GM23338 (cell line): ENCODE measurements at regions not wholly inside any gene's neighbourhood (a gene's known extent, or its start where the extent isn't known, plus 50 kb on each side); places are given as distances from the start of the nearest gene placed in this dataset.

Experiments used
- ATAC-seq: fragments of 200-7000 bp; cut with Tn5 transposase; 3 replicates; pipeline ENCODE4 v1.9.1; 2020
- DNase-seq: peaks from one replicate; pipeline ENCODE4 v3.0.0-alpha.2; 2015; ENCODE audit warnings: low spot score
- H2AFZ ChIP-seq: fragments of 200-600 bp; sonication (generic); 2 replicates; pipeline ENCODE4 v1.8.0; 2016; ENCODE audit warnings: antibody characterized with exemption, mild to moderate bottlenecking, moderate library complexity
- H3F3A ChIP-seq: fragments of 200-600 bp; sonication (generic); replicated peaks from 2 replicates; pipeline ENCODE4 v1.8.0; 2017; ENCODE audit warnings: antibody characterized with exemption, mixed run types, low read depth
- H3K27ac ChIP-seq: fragments of 200-600 bp; sonication (generic); 2 replicates; pipeline ENCODE4 v1.6.1; 2016; ENCODE audit warnings: low read depth
- H3K27me3 ChIP-seq: fragments of 200-600 bp; sonication (generic); 2 replicates; pipeline ENCODE4 v1.8.0; 2016; ENCODE audit warnings: mild to moderate bottlenecking, mixed run types, moderate library complexity; ENCODE audit not compliant: insufficient read depth
- H3K36me3 ChIP-seq: fragments of 200-600 bp; sonication (generic); 2 replicates; pipeline ENCODE4 v1.8.0; 2016; ENCODE audit warnings: mild to moderate bottlenecking; ENCODE audit not compliant: insufficient read depth
- H3K4me1 ChIP-seq: fragments of 200-600 bp; sonication (generic); 2 replicates; pipeline ENCODE4 v1.8.0; 2016; ENCODE audit warnings: mild to moderate bottlenecking, moderate library complexity; ENCODE audit not compliant: insufficient read depth
- H3K4me2 ChIP-seq: fragments of 200-600 bp; sonication (generic); 2 replicates; pipeline ENCODE4 v1.7.1; 2017; ENCODE audit warnings: mixed run types
- H3K4me3 ChIP-seq: fragments of 200-600 bp; sonication (generic); 2 replicates; pipeline ENCODE4 v1.6.1; 2016; ENCODE audit warnings: mixed run types
- H3K79me2 ChIP-seq: fragments of 200-600 bp; sonication (generic); replicated peaks from 2 replicates; pipeline ENCODE4 v1.8.0; 2017; ENCODE audit warnings: mild to moderate bottlenecking; ENCODE audit not compliant: insufficient read depth
- H3K9me2 ChIP-seq: fragments of 200-600 bp; sonication (generic); 2 replicates; pipeline ENCODE4 v1.8.0; 2017; ENCODE audit not compliant: insufficient read depth
- H4K20me1 ChIP-seq: fragments of 200-600 bp; sonication (generic); replicated peaks from 2 replicates; pipeline ENCODE4 v1.8.0; 2017; ENCODE audit warnings: mild to moderate bottlenecking; ENCODE audit not compliant: insufficient read depth
- H3K27ac Mint-ChIP-seq: 2 replicates; pipeline ENCODE4 v1.8.0; 2020; ENCODE audit warnings: inconsistent platforms, mild to moderate bottlenecking, moderate library complexity, mixed read lengths
- H3K27me3 Mint-ChIP-seq: 3 replicates; pipeline ENCODE4 v1.8.0; 2022; ENCODE audit warnings: low read depth, mild to moderate bottlenecking, moderate library complexity, mixed read lengths, inconsistent platforms; ENCODE audit not compliant: insufficient read depth, poor library complexity
- H3K36me3 Mint-ChIP-seq: 3 replicates; pipeline ENCODE4 v1.8.0; 2021; ENCODE audit warnings: low read depth, mild to moderate bottlenecking, inconsistent platforms, moderate library complexity, mixed read lengths
- H3K4me1 Mint-ChIP-seq: 3 replicates; pipeline ENCODE4 v1.8.0; 2020; ENCODE audit warnings: mild to moderate bottlenecking, inconsistent platforms, mixed read lengths
- H3K4me3 Mint-ChIP-seq: 3 replicates; pipeline ENCODE4 v1.8.0; 2021; ENCODE audit warnings: moderate library complexity, mild to moderate bottlenecking, inconsistent platforms, mixed read lengths
- H3K9me3 Mint-ChIP-seq: 3 replicates; pipeline ENCODE4 v1.8.0; 2020; ENCODE audit warnings: moderate library complexity, mild to moderate bottlenecking, inconsistent platforms, mixed read lengths
- CREB1 ChIP-seq: fragments of 250-450 bp; sonication (Bioruptor Pico); IDR thresholded peaks from 2 replicates; pipeline ENCODE4 v1.5.0; 2020; ENCODE audit warnings: low read depth, mild to moderate bottlenecking, moderate library complexity
- ETS1 ChIP-seq: IDR thresholded peaks from 2 replicates; pipeline ENCODE4 v1.6.1; 2016; ENCODE audit warnings: antibody characterized with exemption
- EZH2 ChIP-seq: fragments of 200-600 bp; sonication (generic); IDR thresholded peaks from one replicate; pipeline ENCODE4 v1.8.0; 2017; ENCODE audit warnings: antibody characterized with exemption, mild to moderate bottlenecking, low read depth; ENCODE audit not compliant: unreplicated experiment
- EZH2phosphoT487 ChIP-seq: fragments of 200-600 bp; sonication (generic); IDR thresholded peaks from one replicate; pipeline ENCODE4 v1.8.1; 2018; ENCODE audit warnings: antibody characterized with exemption; ENCODE audit not compliant: unreplicated experiment
- JUNB ChIP-seq: IDR thresholded peaks from one replicate; pipeline ENCODE4 v1.6.1; 2016; ENCODE audit warnings: antibody characterized with exemption; ENCODE audit not compliant: unreplicated experiment
- NANOG ChIP-seq: IDR thresholded peaks from 2 replicates; pipeline ENCODE4 v1.6.1; 2016; ENCODE audit warnings: antibody characterized with exemption, borderline replicate concordance
- POLR2AphosphoS5 ChIP-seq: IDR thresholded peaks from 2 replicates; pipeline ENCODE4 v1.6.1; 2016; ENCODE audit warnings: antibody characterized with exemption, low read depth
- REST ChIP-seq: IDR thresholded peaks from one replicate; pipeline ENCODE4 v1.6.1; 2018; ENCODE audit warnings: antibody characterized with exemption; ENCODE audit not compliant: unreplicated experiment
- STAT1 ChIP-seq: IDR thresholded peaks from one replicate; pipeline ENCODE4 v1.6.1; 2016; ENCODE audit warnings: antibody characterized with exemption; ENCODE audit not compliant: unreplicated experiment
- ZNF114 ChIP-seq: fragments of 250-450 bp; sonication (Bioruptor Pico); IDR thresholded peaks from 2 replicates; pipeline ENCODE4 v1.5.0; 2020; ENCODE audit warnings: mild to moderate bottlenecking, moderate library complexity
- ZNF331 ChIP-seq: fragments of 250-450 bp; sonication (Bioruptor Pico); IDR thresholded peaks from 2 replicates; pipeline ENCODE4 v1.5.0; 2020; ENCODE audit warnings: low read depth, mild to moderate bottlenecking, moderate library complexity
- ZNF462 ChIP-seq: fragments of 250-450 bp; sonication (Bioruptor Pico); IDR thresholded peaks from 2 replicates; pipeline ENCODE4 v1.5.0; 2020; ENCODE audit warnings: mild to moderate bottlenecking, moderate library complexity
- TF ChIP-seq, protein P1 (sequence below), 2 experiments: fragments of 200-600 bp in 1 of 2; sonication (generic) in 1 of 2; conservative IDR thresholded peaks; 2 replicates each; pipeline versions ENCODE4 v1.5.1 to v1.6.1; 2016 to 2017; ENCODE audit warnings: antibody characterized with exemption in 2 of 2, low read depth in 2 of 2, mild to moderate bottlenecking in 2 of 2, moderate library complexity in 1 of 2

- no peak overlapping the region for H3K27ac Mint-ChIP-seq
- H3K27me3 Mint-ChIP-seq: no peaks in the 10 kb centered on the region
- Histone ChIP-seq H2AFZ (no peak overlapping the region), H3K9me2 (no peaks in the 10 kb centered on the region), H3K27ac (no peak overlapping the region), H3K27me3 (no peaks in the 10 kb centered on the region), H3K4me3 (no peak overlapping the region), H3K4me2 (no peak overlapping the region), H3F3A (no peaks in the 10 kb centered on the region), H4K20me1 (no peaks in the 10 kb centered on the region), H3K79me2 (no peaks in the 10 kb centered on the region), H3K4me1 (no peaks in the 10 kb centered on the region), H3K36me3 (no peaks in the 10 kb centered on the region)
- no peak overlapping the region for H3K4me3 Mint-ChIP-seq
- peaks cover 25% of the 10 kb centered on the region for H3K9me3 Mint-ChIP-seq
- TF ChIP-seq JUNB (no peak), EZH2phosphoT487 (no peak), POLR2AphosphoS5 (no peak), STAT1 (no peak), ZNF114 (CRISPR knock-in tag) (no peak), ETS1 (no peak), EZH2 (no peak), NANOG (no peak), CREB1 (no peak), REST (no peak), ZNF462 (no peak), ZNF331 (CRISPR knock-in tag) (no peak)
- TF ChIP-seq, protein P1, sequence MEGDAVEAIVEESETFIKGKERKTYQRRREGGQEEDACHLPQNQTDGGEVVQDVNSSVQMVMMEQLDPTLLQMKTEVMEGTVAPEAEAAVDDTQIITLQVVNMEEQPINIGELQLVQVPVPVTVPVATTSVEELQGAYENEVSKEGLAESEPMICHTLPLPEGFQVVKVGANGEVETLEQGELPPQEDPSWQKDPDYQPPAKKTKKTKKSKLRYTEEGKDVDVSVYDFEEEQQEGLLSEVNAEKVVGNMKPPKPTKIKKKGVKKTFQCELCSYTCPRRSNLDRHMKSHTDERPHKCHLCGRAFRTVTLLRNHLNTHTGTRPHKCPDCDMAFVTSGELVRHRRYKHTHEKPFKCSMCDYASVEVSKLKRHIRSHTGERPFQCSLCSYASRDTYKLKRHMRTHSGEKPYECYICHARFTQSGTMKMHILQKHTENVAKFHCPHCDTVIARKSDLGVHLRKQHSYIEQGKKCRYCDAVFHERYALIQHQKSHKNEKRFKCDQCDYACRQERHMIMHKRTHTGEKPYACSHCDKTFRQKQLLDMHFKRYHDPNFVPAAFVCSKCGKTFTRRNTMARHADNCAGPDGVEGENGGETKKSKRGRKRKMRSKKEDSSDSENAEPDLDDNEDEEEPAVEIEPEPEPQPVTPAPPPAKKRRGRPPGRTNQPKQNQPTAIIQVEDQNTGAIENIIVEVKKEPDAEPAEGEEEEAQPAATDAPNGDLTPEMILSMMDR (conservative IDR thresholded peaks at IDR 0.05; ENCODE audit: low read depth in 2 of 2): no peak
- ATAC-seq (no peak), DNase-seq (no peak)
- peaks cover 14% of the 10 kb centered on the region for H3K36me3 Mint-ChIP-seq
- no peaks in the 10 kb centered on the region for H3K4me1 Mint-ChIP-seq
These were observed 206.9 kb downstream of the LMO4 start for GRCh38 chr1:87535551-87535950.
